H1 (cell line): ENCODE measurements at regions not wholly inside any gene's neighbourhood (a gene's known extent, or its start where the extent isn't known, plus 50 kb on each side); places are given as distances from the start of the nearest gene placed in this dataset.

Source experiments
- CTCF ChIP-seq, 3 experiments: IDR thresholded peaks; 1 replicate in 2 of 3; 2 replicates in 1 of 3; pipeline versions ENCODE4 v1.5.1 to v1.6.1; 2011; ENCODE audit warnings: low read length in 3 of 3, mild to moderate bottlenecking in 3 of 3, inconsistent platforms in 2 of 3, low read depth in 1 of 3, moderate library complexity in 1 of 3; ENCODE audit not compliant: insufficient read depth in 1 of 3; ENCODE audit errors: control extremely low read depth in 1 of 3
- EZH2 ChIP-seq: fragments of 200-600 bp; sonication (generic); IDR thresholded peaks from 2 replicates; pipeline ENCODE4 v1.7.1; 2012; ENCODE audit warnings: low read depth, mild to moderate bottlenecking, moderate library complexity, low read length, inconsistent platforms; ENCODE audit not compliant: severe bottlenecking
- GABPA ChIP-seq: IDR thresholded peaks from 2 replicates; pipeline ENCODE4 v1.6.1; 2011; ENCODE audit warnings: mild to moderate bottlenecking, low read length, moderate library complexity, borderline replicate concordance; ENCODE audit not compliant: insufficient read depth
- POLR2AphosphoS5 ChIP-seq: IDR thresholded peaks from 2 replicates; pipeline ENCODE4 v1.6.1; 2011; ENCODE audit warnings: low read depth, low read length
- RAD21 ChIP-seq, 2 experiments: IDR thresholded peaks in 1 of 2; conservative IDR thresholded peaks in 1 of 2; 2 replicates each; pipeline ENCODE4 v1.6.1; 2011; ENCODE audit warnings: low read depth in 2 of 2, low read length in 2 of 2, improper control_type of control experiment in 1 of 2, inconsistent platforms in 1 of 2, mild to moderate bottlenecking in 1 of 2, moderate library complexity in 1 of 2
- SRF ChIP-seq: IDR thresholded peaks from 2 replicates; pipeline ENCODE4 v1.6.1; 2011; ENCODE audit warnings: mild to moderate bottlenecking, low read depth, low read length, moderate library complexity
- TAF1 ChIP-seq: IDR thresholded peaks from 2 replicates; pipeline ENCODE4 v1.6.1; 2011; ENCODE audit warnings: mild to moderate bottlenecking, low read depth, low read length
- TF ChIP-seq, protein P1 (sequence below): IDR thresholded peaks from 2 replicates; pipeline ENCODE4 v1.6.1; 2011; ENCODE audit warnings: low read length, improper control_type of control experiment

- TF ChIP-seq TAF1 (no peak), POLR2AphosphoS5 (no peak), CTCF (IDR thresholded peaks at IDR 0.05; ENCODE audit: control extremely low read depth in 1 of 3, insufficient read depth in 1 of 3, low read depth in 1 of 3, low read length in 3 of 3) (no peak), RAD21 (IDR thresholded peaks at IDR 0.05 in 1 of 2, conservative IDR thresholded peaks at IDR 0.05 in 1 of 2; ENCODE audit: low read depth in 2 of 2, low read length in 2 of 2) (no peak), SRF (no peak), GABPA (no peak), EZH2 (no peak)
- TF ChIP-seq, protein P1, sequence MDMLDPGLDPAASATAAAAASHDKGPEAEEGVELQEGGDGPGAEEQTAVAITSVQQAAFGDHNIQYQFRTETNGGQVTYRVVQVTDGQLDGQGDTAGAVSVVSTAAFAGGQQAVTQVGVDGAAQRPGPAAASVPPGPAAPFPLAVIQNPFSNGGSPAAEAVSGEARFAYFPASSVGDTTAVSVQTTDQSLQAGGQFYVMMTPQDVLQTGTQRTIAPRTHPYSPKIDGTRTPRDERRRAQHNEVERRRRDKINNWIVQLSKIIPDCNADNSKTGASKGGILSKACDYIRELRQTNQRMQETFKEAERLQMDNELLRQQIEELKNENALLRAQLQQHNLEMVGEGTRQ = no peak
These were observed 136.9 kb upstream of the RFX3 start for GRCh38 chr9:3662671-3663070.
